GM04503 (cell line): ENCODE measurements at regions not wholly inside any gene's neighbourhood (a gene's known extent, or its start where the extent isn't known, plus 50 kb on each side); places are given as distances from the start of the nearest gene placed in this dataset.

Source experiments
- DNase-seq: peaks from one replicate; pipeline ENCODE4 v3.0.0-alpha.2; 2012; ENCODE audit warnings: low read depth

GRCh38 chr3:132189601-132190000 lies 127.6 kb upstream of the ACP3 start:
- no peak for DNase-seq

DNA sequence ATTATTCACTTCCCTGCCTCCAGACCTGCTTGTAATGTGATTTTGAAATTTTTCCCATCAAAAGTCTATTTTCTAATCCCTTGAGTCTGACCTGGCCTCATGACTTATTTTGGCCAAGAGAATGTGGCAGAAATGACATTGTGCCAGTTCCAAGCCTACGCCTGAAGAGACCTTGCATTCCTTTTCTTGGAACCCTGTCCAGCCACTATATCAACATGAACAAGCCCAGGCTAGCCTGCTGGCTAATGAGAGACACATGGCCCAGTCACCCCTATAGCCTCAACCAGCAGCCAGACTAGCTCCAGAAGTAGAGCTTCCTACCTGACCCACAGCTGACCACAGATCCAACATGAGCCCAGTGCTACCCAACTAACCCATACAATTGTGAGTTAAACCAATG lies 121.1 kb upstream of the ACP3 start:
- DNase-seq: peak; percentile 41

GRCh38 chr3:132198516-132198915 lies 118.7 kb upstream of the ACP3 start:
- peak; percentile 13 for DNase-seq

DNA sequence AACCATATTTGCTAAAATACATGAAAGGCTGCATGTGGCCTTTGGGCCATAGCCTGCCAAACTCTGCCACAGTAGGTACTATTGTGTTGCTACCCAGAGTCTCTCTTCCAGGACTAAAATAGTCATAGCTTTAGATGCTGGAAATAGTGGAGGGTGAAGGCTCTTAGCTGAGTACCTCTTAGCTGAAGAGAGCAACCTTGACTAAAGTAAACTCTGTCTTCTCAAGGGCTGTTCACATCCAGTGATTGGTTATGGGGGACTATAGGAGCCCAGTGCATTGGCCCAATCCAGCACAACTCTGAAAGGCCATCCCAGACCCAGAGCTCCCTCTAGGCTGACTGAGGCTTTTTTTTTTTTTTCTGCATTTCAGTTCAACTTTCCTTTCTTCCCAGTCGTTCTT lies 117.8 kb upstream of the ACP3 start:
- no peak for DNase-seq

DNA sequence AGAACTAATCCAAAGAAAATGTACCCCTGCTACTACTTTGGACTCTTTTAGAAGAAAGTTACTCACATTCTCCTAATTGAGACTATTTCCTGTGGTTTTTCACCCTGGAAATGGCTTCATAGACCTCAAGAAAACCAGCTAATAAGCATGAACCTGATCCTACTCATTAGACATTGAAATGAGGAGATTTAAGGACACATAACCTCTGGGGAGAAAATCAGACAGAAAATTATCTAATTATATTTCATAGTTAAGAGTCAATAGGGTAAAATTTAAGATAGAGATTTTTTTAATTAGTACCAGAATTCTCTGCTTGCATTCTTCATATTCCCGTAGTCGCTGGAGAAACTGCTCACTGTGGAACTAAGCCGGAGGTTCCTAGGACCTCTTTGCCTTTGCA lies 114.6 kb upstream of the ACP3 start:
- no peak for DNase-seq

DNA sequence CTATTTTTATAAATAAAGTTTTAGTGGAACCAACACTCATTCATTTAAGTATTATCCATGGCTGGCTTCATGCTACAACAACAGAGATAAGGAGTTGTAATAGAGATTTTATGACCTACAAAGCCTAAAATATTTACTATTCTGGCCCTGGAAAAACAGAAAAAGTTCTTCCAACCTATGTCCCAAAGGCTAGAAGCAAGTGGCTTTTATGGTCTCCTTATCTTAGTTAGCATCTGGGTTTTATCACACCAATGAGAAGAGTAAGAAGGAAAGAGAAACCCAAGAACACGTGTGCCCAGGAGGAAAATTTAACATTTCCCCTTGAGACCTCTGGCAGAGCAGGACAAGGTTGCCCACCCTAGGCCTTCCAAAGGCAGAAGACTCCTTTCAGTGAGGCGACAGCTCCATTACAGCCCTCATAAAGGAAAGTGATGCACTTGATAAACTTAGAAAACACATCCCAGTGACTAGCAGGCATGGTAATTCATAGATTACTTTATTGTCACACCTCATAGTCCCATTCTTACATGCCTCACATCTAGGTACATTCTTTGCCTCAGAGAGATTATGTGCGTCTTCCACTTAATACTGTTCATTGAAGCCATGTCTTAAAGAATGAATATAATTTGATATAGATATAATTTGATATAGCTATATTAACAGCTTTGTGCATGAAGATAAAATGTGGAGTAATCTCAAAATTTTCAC lies 113.2 kb upstream of the ACP3 start:
- no peak for DNase-seq

DNA sequence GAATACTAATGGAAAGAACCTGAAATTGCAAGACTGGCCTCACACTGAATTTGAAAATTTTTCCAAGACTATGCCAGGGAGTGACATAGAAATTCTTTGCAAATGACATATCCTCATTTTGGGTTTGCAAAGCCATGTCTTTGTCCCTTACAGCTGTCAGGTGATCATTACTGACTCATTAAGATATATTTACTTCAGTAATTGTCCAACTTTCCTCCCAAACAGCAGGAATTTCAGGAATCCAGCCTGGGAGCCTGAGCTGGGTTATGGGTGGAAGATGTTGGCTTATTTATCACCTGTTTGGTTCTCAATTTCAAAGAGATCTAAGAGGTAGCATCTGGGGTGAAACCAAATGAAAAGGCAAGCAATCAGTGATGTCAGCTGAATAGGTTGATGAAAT lies 111.6 kb upstream of the ACP3 start:
- DNase-seq: no peak

GRCh38 chr3:132209855-132210254 lies 107.4 kb upstream of the ACP3 start:
- DNase-seq: no peak

- no peak for DNase-seq
Measured at GRCh38 chr3:132210476-132211346, 106.5 kb upstream of the ACP3 start.

DNA sequence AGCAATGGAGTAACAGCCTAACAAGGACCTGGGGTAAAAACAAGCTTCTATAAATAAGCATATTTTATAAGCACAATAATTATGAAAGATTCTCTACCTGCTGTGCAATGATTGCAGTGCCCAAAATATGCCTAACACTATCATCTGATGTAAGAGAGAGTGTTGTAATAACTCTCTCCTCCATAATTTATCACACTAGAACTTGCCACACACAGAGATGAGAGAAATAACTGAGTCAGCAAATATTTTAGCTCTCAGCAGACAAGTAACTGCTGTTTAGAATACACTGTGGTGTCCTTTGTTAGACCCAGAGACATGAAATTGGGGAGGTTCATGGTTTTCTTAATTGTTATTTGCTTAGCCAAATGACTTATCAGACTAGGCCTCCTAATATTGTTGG lies 105.3 kb upstream of the ACP3 start:
- DNase-seq: no peak

DNA sequence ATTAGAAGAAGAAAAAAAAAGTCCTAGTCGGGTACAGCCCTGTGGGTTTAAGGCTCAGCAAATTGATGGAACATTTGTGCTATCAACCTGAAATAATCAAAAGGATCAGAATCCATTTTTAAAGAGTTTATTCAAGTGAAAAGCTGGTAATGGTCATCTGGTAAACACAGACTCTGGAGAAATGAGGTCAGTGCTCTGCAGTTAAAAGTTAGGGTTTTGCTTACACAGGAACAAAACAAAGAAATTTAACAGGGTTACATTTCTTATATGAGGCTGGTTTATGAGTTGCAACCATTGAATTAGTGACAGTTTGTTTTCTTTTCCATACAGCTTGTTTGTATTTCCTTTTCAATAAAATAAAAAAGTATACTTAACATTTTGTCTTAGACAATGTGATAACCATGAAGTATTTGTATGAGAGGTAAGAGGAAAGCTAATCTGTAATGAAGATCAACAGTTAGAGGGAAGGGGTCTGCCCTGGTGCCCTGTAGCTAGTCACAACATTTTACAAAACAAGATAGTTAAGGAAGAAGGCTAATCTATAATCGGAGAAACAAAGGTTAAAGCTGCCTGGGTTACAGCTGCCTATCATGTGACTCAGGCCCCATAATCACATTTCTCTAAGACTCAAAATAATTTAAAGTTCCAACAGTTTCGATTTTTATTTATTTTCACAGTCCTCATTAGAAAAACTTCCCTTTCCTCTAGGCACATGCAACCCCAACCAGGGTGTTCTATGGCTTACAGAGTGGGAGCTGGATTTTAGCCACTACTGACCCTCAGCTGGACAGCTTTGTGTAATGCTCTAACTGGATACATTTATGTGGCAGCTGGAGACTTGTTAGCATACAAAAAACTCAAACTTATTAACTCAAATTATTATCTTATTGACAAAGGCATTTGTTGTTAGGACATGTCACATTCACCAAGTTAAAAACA lies 98.1 kb upstream of the ACP3 start:
- DNase-seq: no peak

- no peak for DNase-seq
Measured at GRCh38 chr3:132220986-132221385, 96.2 kb upstream of the ACP3 start.

GRCh38 chr3:132222868-132223538 lies 94.2 kb upstream of the ACP3 start:
- DNase-seq: no peak

DNA sequence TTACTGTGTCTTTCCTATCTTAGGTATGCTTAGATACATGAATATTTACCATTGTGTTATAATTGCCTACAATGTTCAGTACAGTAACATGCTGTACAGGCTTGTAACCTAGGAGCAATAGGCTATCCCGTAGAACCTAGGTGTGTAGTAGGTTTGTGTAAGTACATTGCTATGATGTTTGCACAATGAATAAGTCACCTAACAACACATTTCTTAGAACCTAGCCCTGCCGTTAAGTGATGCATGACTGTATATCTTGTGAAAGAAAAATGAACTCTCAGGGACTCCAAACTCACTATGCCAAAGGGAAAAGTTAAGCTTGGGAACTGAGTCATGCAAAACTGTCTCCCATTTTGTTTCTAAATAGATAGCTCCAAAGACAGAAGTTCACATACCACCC lies 91.5 kb upstream of the ACP3 start:
- DNase-seq: no peak

- no peak for DNase-seq
Measured at GRCh38 chr3:132228923-132229322, 88.3 kb upstream of the ACP3 start.

- no peak for DNase-seq
Measured at GRCh38 chr3:132229641-132230040, 87.6 kb upstream of the ACP3 start.

DNA sequence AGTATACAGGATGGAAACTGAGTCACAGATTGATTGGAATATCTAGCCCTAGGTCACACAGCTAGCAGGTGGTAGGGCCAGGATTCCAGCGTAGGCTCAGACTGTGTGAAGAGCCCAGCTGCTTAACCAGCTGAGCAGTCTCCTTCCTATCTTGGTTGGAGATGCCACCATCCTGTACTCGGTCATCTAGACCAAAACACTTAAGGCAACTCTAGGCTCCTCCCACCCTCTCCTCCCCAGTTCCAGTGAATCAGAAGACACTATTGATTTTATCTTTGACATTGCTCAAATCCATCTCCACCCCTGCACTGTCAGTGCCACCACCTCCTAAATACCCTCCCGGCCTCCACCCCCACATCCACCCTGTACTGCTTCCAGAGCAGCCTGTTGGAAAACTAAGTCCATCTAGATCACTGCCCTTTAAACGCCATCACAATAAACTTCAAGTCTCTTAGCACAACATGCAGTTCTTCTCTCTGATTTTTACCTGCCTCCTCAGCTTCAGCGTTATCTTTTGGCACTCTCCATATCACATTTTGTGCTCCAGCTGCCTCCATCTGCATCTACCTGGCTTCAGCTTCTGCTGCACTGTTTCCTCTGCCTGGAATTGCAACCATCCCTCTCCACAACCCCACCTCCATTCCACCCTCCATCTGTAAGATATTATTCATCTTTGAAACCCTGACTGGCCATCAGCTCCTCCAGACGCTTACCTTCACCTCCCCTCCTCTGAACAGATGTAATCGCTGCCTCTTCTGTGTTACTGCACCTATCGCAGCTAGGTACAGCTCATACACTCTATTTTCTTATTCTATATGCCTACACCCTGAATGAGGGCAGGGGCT lies 86.8 kb upstream of the ACP3 start:
- no peak for DNase-seq

- DNase-seq: peak; percentile 33
Measured at GRCh38 chr3:132231633-132232032, 85.6 kb upstream of the ACP3 start.

GRCh38 chr3:132232231-132232792 lies 84.9 kb upstream of the ACP3 start:
- no peak for DNase-seq
